Suprapubic skin (tissue), 4 donors: ENCODE measurements at regions not wholly inside any gene's neighbourhood (a gene's known extent, or its start where the extent isn't known, plus 50 kb on each side); places are given as distances from the start of the nearest gene placed in this dataset.

ENCODE experiments used
- EP300 ChIP-seq: sonication (generic); formaldehyde crosslinking; IDR thresholded peaks from one replicate; pipeline ENCODE4 v1.6.1; 2017; ENCODE audit warnings: antibody characterized with exemption
- POLR2A ChIP-seq, 2 donors: fragments of 450-650 bp; IDR thresholded peaks; one replicate each; pipeline ENCODE4 v1.6.1; 2017; ENCODE audit warnings: antibody characterized with exemption in 2 of 2, mild to moderate bottlenecking in 2 of 2, moderate library complexity in 2 of 2
- POLR2AphosphoS5 ChIP-seq, 3 donors: sonication (generic); formaldehyde crosslinking; IDR thresholded peaks; one replicate each; pipeline ENCODE4 v1.6.1; 2017; ENCODE audit warnings: antibody characterized with exemption in 3 of 3
- TF ChIP-seq, protein P1 (sequence below), 2 donors: fragments of 200-600 bp in 1 of 2; fragments of 450-650 bp in 1 of 2; sonication (generic) in 1 of 2; IDR thresholded peaks; one replicate each; pipeline ENCODE4 v1.5.1; 2016 to 2019; ENCODE audit warnings: antibody characterized with exemption in 2 of 2, mild to moderate bottlenecking in 1 of 2, moderate library complexity in 1 of 2

DNA sequence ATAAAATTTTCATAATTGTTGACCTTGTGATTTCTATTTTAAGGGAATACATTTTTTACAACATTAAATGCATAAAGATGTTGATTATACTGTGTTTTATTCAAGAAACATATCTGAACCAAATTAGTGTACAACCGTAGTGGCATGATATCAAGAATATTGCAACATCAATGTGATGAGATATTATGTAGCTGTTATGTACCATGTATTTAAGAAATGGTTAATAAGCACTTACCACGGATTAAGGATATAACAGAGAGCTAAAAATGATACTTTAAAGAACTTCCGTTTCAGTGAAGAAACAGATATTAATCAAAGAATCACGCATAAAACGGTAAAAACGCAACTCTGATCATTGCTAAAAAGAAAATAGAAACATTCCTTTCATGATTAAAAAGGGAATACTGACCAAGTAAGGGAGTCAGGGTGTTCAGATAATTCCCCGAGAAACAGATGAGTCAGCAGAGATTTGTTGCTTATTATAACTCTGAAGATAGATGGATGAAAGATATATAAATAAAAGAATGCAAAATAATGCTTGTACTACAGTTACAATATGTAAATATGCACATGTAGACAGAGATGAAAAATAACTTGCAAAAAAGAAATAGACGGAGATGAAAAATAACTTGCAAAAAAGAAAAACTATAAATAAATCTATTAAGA lies 281.9 kb upstream of the MAF start:
- TF ChIP-seq, protein P1, sequence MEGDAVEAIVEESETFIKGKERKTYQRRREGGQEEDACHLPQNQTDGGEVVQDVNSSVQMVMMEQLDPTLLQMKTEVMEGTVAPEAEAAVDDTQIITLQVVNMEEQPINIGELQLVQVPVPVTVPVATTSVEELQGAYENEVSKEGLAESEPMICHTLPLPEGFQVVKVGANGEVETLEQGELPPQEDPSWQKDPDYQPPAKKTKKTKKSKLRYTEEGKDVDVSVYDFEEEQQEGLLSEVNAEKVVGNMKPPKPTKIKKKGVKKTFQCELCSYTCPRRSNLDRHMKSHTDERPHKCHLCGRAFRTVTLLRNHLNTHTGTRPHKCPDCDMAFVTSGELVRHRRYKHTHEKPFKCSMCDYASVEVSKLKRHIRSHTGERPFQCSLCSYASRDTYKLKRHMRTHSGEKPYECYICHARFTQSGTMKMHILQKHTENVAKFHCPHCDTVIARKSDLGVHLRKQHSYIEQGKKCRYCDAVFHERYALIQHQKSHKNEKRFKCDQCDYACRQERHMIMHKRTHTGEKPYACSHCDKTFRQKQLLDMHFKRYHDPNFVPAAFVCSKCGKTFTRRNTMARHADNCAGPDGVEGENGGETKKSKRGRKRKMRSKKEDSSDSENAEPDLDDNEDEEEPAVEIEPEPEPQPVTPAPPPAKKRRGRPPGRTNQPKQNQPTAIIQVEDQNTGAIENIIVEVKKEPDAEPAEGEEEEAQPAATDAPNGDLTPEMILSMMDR (IDR thresholded peaks at IDR 0.05), result no peak
- TF ChIP-seq POLR2AphosphoS5 (IDR thresholded peaks at IDR 0.05) (no peak), POLR2A (IDR thresholded peaks at IDR 0.05) (no peak), EP300 (no peak)
